GM18909 (cell line): ENCODE measurements at regions not wholly inside any gene's neighbourhood (a gene's known extent, or its start where the extent isn't known, plus 50 kb on each side); places are given as distances from the start of the nearest gene placed in this dataset.

Experiments
- ATAC-seq: cut with Tn5 transposase; IDR thresholded peaks from one replicate; pipeline ENCODE4 v1.9.1; 2021; ENCODE audit warnings: mild to moderate bottlenecking; ENCODE audit not compliant: unreplicated experiment, poor library complexity

DNA sequence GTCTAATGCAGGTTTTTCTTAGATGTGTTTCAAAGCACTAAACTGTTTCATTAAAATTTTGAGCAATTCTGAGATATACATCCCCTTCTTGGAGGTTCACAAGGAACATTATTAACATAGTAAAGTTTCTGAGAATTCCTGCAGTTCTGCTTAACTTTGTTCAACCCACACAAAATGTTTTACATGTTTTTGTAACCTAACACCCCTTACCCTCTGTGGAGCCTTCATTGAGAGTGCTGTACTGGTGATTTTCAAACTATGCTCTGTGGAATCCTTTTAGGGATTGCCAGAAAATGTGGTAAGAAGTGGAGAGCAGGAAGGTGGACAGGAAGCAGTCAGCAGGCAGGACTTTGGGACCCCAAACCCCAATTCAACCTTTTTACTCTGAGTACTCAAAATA lies 53.6 kb upstream of the ABCB5 start:
- no peak for ATAC-seq

DNA sequence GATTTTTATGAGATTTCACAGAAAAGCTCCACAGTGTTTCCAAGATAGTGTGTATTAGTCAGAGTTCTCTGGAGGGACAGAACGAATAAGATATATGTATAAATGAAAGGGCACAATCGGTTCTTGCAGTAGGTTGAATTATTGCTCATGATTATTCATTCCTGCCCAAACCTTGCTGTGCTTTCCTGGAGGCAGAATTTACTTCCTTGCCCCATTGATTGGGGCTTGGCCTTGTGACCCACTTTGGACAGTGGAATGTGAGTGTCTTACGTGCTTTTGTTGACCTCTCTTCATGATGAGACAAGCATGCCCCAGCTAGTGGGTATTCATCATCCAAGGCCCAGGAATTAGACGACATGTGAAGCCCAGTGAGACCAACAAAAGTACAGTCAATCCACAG lies 53.0 kb upstream of the ABCB5 start:
- ATAC-seq: no peak
